DND-41 (cell line): ENCODE measurements at regions not wholly inside any gene's neighbourhood (a gene's known extent, or its start where the extent isn't known, plus 50 kb on each side); places are given as distances from the start of the nearest gene placed in this dataset.

Experiments used
- ATAC-seq: fragments of 200-7000 bp; cut with Tn5 transposase; 3 replicates; pipeline ENCODE4 v1.9.1; 2021; ENCODE audit warnings: low read depth; ENCODE audit not compliant: insufficient read depth
- DNase-seq: peaks from one replicate; pipeline ENCODE4 v3.0.0-alpha.2; 2020
- H2AFZ ChIP-seq: 2 replicates; pipeline ENCODE4 v1.6.0; 2012; ENCODE audit warnings: low read depth, low read length
- H3K27ac ChIP-seq: 2 replicates; pipeline ENCODE4 v1.5.1; 2012; ENCODE audit warnings: low read length, inconsistent platforms
- H3K27me3 ChIP-seq: fragments of 200-600 bp; sonication (generic); 2 replicates; pipeline ENCODE4 v1.6.0; 2012; ENCODE audit warnings: low read length, mild to moderate bottlenecking, inconsistent platforms; ENCODE audit not compliant: insufficient read depth, poor library complexity
- H3K36me3 ChIP-seq: 2 replicates; pipeline ENCODE4 v1.5.1; 2012; ENCODE audit warnings: low read length, inconsistent platforms; ENCODE audit not compliant: insufficient read depth
- H3K4me1 ChIP-seq: 2 replicates; pipeline ENCODE4 v1.5.1; 2012; ENCODE audit warnings: mild to moderate bottlenecking, low read length; ENCODE audit not compliant: insufficient read depth
- H3K4me2 ChIP-seq: 2 replicates; pipeline ENCODE4 v1.6.0; 2012; ENCODE audit warnings: mild to moderate bottlenecking, moderate library complexity, low read length, inconsistent platforms; ENCODE audit not compliant: insufficient read depth
- H3K4me3 ChIP-seq, 2 experiments: fragments of 200-600 bp in 1 of 2; shearing (Covaris generic) in 1 of 2; 2 replicates each; pipeline ENCODE4 v1.5.1; 2012 to 2016; ENCODE audit warnings: inconsistent platforms in 2 of 2, low read length in 2 of 2, mild to moderate bottlenecking in 2 of 2, low read depth in 1 of 2, moderate library complexity in 1 of 2
- H3K79me2 ChIP-seq: 2 replicates; pipeline ENCODE4 v1.6.0; 2012; ENCODE audit warnings: low read length, inconsistent platforms; ENCODE audit not compliant: insufficient read depth
- H3K9ac ChIP-seq: 2 replicates; pipeline ENCODE4 v1.6.0; 2012; ENCODE audit warnings: low read depth, mild to moderate bottlenecking, inconsistent platforms, low read length, moderate library complexity
- H3K9me3 ChIP-seq: 2 replicates; pipeline ENCODE4 v1.5.1; 2012; ENCODE audit warnings: low read length, moderate library complexity, mild to moderate bottlenecking, inconsistent platforms; ENCODE audit not compliant: insufficient read depth, severe bottlenecking
- H4K20me1 ChIP-seq: 2 replicates; pipeline ENCODE4 v1.6.0; 2012; ENCODE audit warnings: low read length; ENCODE audit not compliant: insufficient read depth
- EZH2 ChIP-seq: IDR thresholded peaks from 3 replicates; pipeline ENCODE4 v1.6.1; 2012; ENCODE audit warnings: borderline replicate concordance, low read depth, mild to moderate bottlenecking, moderate library complexity, low read length, inconsistent platforms; ENCODE audit not compliant: severe bottlenecking
- TF ChIP-seq, protein P1 (sequence below): IDR thresholded peaks from 2 replicates; pipeline ENCODE4 v1.5.1; 2012; ENCODE audit warnings: borderline replicate concordance, low read length, moderate library complexity, mild to moderate bottlenecking; ENCODE audit not compliant: poor library complexity, severe bottlenecking; ENCODE audit errors: extremely low read depth

DNA sequence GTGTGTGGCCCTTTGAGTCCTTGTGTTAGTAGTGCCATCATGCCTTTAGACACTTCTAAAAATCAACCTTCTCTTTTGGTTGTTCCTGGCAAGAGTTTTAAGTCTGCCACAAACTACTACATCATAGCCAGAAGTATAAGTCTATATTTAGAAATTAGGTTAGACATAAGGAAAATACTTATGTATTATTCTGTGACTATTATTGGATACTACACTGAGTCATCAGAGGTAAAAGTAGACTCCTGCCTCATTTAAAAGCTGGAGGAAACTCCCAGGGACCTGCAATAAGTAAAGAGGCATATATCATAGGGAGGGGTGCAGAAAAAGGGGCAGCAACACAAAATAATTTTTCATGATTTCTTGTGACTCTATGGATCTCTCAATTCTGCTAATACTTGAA lies 99.4 kb upstream of the OSR1 start:
- Histone ChIP-seq H3K9me3 (no peaks in the 10 kb centered on the region), H3K4me2 (no peak overlapping the region), H4K20me1 (no peaks in the 10 kb centered on the region), H3K4me1 (no peaks in the 10 kb centered on the region), H3K27me3 (no peaks in the 10 kb centered on the region), H3K27ac (no peak overlapping the region), H3K36me3 (no peaks in the 10 kb centered on the region), H3K9ac (no peak overlapping the region), H2AFZ (no peak overlapping the region), H3K79me2 (no peaks in the 10 kb centered on the region), H3K4me3 (no peak overlapping the region)
- TF ChIP-seq, protein P1, sequence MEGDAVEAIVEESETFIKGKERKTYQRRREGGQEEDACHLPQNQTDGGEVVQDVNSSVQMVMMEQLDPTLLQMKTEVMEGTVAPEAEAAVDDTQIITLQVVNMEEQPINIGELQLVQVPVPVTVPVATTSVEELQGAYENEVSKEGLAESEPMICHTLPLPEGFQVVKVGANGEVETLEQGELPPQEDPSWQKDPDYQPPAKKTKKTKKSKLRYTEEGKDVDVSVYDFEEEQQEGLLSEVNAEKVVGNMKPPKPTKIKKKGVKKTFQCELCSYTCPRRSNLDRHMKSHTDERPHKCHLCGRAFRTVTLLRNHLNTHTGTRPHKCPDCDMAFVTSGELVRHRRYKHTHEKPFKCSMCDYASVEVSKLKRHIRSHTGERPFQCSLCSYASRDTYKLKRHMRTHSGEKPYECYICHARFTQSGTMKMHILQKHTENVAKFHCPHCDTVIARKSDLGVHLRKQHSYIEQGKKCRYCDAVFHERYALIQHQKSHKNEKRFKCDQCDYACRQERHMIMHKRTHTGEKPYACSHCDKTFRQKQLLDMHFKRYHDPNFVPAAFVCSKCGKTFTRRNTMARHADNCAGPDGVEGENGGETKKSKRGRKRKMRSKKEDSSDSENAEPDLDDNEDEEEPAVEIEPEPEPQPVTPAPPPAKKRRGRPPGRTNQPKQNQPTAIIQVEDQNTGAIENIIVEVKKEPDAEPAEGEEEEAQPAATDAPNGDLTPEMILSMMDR, result no peak
- TF ChIP-seq EZH2, result no peak
- DNase-seq, result no peak
- no peak for ATAC-seq

DNA sequence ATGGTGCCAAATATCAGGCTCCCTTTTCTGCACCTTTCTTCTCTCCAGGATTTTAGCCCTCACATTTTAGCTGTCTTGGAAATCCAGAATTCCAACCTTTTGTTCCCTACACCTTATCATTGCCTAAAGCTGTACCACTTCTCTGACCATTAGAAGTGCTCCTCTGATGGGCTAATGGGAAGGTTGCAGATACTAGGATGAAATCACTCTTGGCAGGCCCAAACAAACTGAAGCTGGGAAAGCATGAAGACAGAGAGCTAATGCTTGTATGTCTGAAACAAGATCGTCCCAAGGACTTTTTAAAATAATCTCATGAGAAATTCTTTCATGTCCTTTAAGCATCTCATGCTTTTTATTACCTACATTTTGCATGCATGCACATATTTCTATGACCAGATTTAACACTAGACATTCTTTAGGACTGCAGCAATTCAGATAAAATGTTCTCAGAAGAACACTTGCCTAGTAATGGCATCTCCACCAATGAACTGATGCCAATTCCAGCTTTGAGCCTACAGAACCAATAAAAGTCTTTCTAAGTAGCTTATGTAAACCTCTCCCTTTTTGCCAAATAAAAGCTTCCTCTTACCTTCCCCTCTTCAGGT lies 98.4 kb upstream of the OSR1 start:
- DNase-seq (no peak), ATAC-seq (no peak)
- Histone ChIP-seq H3K27ac (no peak overlapping the region), H3K9me3 (no peaks in the 10 kb centered on the region), H4K20me1 (no peaks in the 10 kb centered on the region), H3K79me2 (no peaks in the 10 kb centered on the region), H3K36me3 (no peaks in the 10 kb centered on the region), H3K4me3 (no peak overlapping the region), H3K9ac (no peak overlapping the region), H3K4me1 (no peaks in the 10 kb centered on the region), H3K27me3 (no peaks in the 10 kb centered on the region), H3K4me2 (no peak overlapping the region), H2AFZ (no peak overlapping the region)
- TF ChIP-seq EZH2, result no peak
- TF ChIP-seq, protein P1, result no peak

DNA sequence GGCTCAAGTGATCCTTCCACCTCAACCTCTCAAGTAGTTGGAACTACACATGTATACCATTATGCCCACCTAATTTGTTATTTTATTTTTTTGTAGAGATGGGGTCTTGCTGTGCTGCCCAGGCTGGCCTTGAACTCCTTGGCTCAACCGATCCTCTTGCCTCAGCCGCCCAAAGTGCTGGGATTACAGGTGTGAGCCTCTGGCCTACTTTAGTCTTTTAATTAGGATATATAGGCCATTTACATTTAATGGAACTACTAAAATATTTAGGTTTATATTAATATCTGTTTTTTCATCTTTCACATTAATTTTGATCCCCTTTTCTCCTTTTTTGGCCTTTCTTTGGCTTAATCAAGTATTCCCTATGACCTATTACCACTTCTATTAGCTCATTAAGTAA lies 95.7 kb upstream of the OSR1 start:
- no peak overlapping the region for H2AFZ ChIP-seq
- H3K4me3 ChIP-seq, result no peak overlapping the region
- no peaks in the 10 kb centered on the region for H3K27me3 ChIP-seq
- no peaks in the 10 kb centered on the region for H3K36me3 ChIP-seq
- H3K9ac ChIP-seq, result no peak overlapping the region
- no peaks in the 10 kb centered on the region for H3K4me1 ChIP-seq
- no peak for ATAC-seq
- TF ChIP-seq EZH2, result no peak
- TF ChIP-seq, protein P1, result no peak
- no peak overlapping the region for H3K4me2 ChIP-seq
- no peak overlapping the region for H3K27ac ChIP-seq
- no peaks in the 10 kb centered on the region for H4K20me1 ChIP-seq
- no peaks in the 10 kb centered on the region for H3K79me2 ChIP-seq
- H3K9me3 ChIP-seq, result no peaks in the 10 kb centered on the region
- DNase-seq, result no peak

DNA sequence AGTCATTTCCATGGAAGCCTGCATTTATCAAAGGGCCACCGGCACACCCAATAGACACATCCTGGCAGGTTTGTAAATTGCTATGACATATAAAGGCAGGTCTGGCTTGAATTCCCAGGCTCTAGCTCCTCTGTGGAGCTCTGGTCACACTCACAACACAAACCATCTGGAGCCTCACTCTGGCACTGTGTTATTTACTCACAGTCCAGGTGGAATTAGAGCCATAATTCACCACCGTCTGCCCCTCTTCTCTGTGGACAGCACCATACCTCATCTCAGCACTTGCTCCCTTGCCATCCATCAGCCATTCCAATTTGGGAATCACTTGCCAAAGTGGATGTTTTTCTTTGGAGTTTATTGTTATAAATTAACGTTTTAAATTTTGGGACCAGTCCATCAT lies 84.3 kb upstream of the OSR1 start:
- ATAC-seq (no peak), DNase-seq (no peak)
- Histone ChIP-seq H3K27me3 (no peaks in the 10 kb centered on the region), H3K79me2 (no peaks in the 10 kb centered on the region), H3K9ac (no peak overlapping the region), H3K9me3 (no peaks in the 10 kb centered on the region), H3K27ac (no peak overlapping the region), H3K4me2 (no peak overlapping the region), H4K20me1 (no peaks in the 10 kb centered on the region), H2AFZ (no peak overlapping the region), H3K36me3 (no peaks in the 10 kb centered on the region), H3K4me1 (no peaks in the 10 kb centered on the region), H3K4me3 (no peak overlapping the region)
- TF ChIP-seq EZH2, result no peak
- TF ChIP-seq, protein P1, result no peak
